RWPE2 (cell line): ENCODE measurements at regions not wholly inside any gene's neighbourhood (a gene's known extent, or its start where the extent isn't known, plus 50 kb on each side); places are given as distances from the start of the nearest gene placed in this dataset.

Experiments
- ATAC-seq: fragments of 200-7000 bp; cut with Tn5 transposase; 3 replicates; pipeline ENCODE4 v1.9.1; 2021; ENCODE audit warnings: low read depth
- DNase-seq: peaks from one replicate; pipeline ENCODE4 v3.0.0-alpha.2; 2020; ENCODE audit warnings: low spot score
- H3K27ac ChIP-seq: fragments of 450-650 bp; 2 replicates; pipeline ENCODE4 v1.5.1; 2017; ENCODE audit warnings: mild to moderate bottlenecking; ENCODE audit not compliant: poor library complexity, severe bottlenecking
- H3K27me3 ChIP-seq: fragments of 250-450 bp; sonication (Bioruptor Pico); 2 replicates; pipeline ENCODE4 v1.5.1; 2021; ENCODE audit warnings: mild to moderate bottlenecking, moderate library complexity; ENCODE audit not compliant: insufficient read depth, poor library complexity, severe bottlenecking
- H3K36me3 ChIP-seq: fragments of 250-450 bp; sonication (Bioruptor Pico); 2 replicates; pipeline ENCODE4 v1.5.1; 2020; ENCODE audit warnings: low read depth, mild to moderate bottlenecking, moderate library complexity
- H3K4me1 ChIP-seq: fragments of 250-450 bp; sonication (Bioruptor Pico); 2 replicates; pipeline ENCODE4 v1.5.1; 2021; ENCODE audit warnings: mild to moderate bottlenecking, moderate library complexity; ENCODE audit not compliant: insufficient read depth, poor library complexity, severe bottlenecking
- H3K4me3 ChIP-seq: fragments of 250-450 bp; sonication (Bioruptor Pico); 2 replicates; pipeline ENCODE4 v1.5.1; 2021; ENCODE audit warnings: mild to moderate bottlenecking, moderate library complexity; ENCODE audit not compliant: severe bottlenecking
- H3K9me3 ChIP-seq: fragments of 250-450 bp; sonication (Bioruptor Pico); 2 replicates; pipeline ENCODE4 v1.5.1; 2021; ENCODE audit warnings: mild to moderate bottlenecking, moderate library complexity; ENCODE audit not compliant: severe bottlenecking
- CTCF ChIP-seq: fragments of 450-650 bp; IDR thresholded peaks from one replicate; pipeline ENCODE4 v1.5.1; 2017; ENCODE audit warnings: mild to moderate bottlenecking, moderate library complexity; ENCODE audit not compliant: poor library complexity, severe bottlenecking

- ATAC-seq (no peak), DNase-seq (no peak)
- Histone ChIP-seq H3K36me3 (no peaks in the 10 kb centered on the region), H3K27ac (no peak overlapping the region), H3K9me3 (no peaks in the 10 kb centered on the region), H3K27me3 (no peaks in the 10 kb centered on the region), H3K4me3 (no peak overlapping the region), H3K4me1 (no peaks in the 10 kb centered on the region)
- TF ChIP-seq CTCF = no peak
Observed at GRCh38 chr1:219689774-219690173, 76.9 kb upstream of the ZC3H11B start.

GRCh38 chr1:219687779-219688178 lies 74.9 kb upstream of the ZC3H11B start:
- H3K36me3 ChIP-seq = no peaks in the 10 kb centered on the region
- no peak for TF ChIP-seq CTCF
- H3K4me3 ChIP-seq = no peak overlapping the region
- no peak overlapping the region for H3K27ac ChIP-seq
- ATAC-seq = no peak
- H3K4me1 ChIP-seq = no peaks in the 10 kb centered on the region
- no peaks in the 10 kb centered on the region for H3K27me3 ChIP-seq
- H3K9me3 ChIP-seq = no peaks in the 10 kb centered on the region
- DNase-seq = no peak

GRCh38 chr1:219686171-219686570 lies 73.3 kb upstream of the ZC3H11B start:
- Histone ChIP-seq H3K4me1 (no peaks in the 10 kb centered on the region), H3K9me3 (no peaks in the 10 kb centered on the region), H3K36me3 (no peaks in the 10 kb centered on the region), H3K27ac (no peak overlapping the region), H3K27me3 (no peaks in the 10 kb centered on the region), H3K4me3 (no peak overlapping the region)
- no peak for DNase-seq
- TF ChIP-seq CTCF = no peak
- ATAC-seq = no peak

- no peak for TF ChIP-seq CTCF
- Histone ChIP-seq H3K27ac (no peak overlapping the region), H3K27me3 (no peaks in the 10 kb centered on the region), H3K36me3 (no peaks in the 10 kb centered on the region), H3K4me1 (no peaks in the 10 kb centered on the region), H3K4me3 (no peak overlapping the region), H3K9me3 (no peaks in the 10 kb centered on the region)
- ATAC-seq (no peak), DNase-seq (no peak)
Observed at GRCh38 chr1:219682788-219683187, 69.9 kb upstream of the ZC3H11B start.

GRCh38 chr1:219681876-219682275 lies 69.0 kb upstream of the ZC3H11B start:
- no peaks in the 10 kb centered on the region for H3K36me3 ChIP-seq
- no peaks in the 10 kb centered on the region for H3K27me3 ChIP-seq
- TF ChIP-seq CTCF = no peak
- no peak for ATAC-seq
- no peak overlapping the region for H3K27ac ChIP-seq
- H3K4me3 ChIP-seq = no peak overlapping the region
- DNase-seq = no peak
- H3K9me3 ChIP-seq = no peaks in the 10 kb centered on the region
- no peaks in the 10 kb centered on the region for H3K4me1 ChIP-seq
